Stomach (tissue), 8 donors: ENCODE measurements at regions not wholly inside any gene's neighbourhood (a gene's known extent, or its start where the extent isn't known, plus 50 kb on each side); places are given as distances from the start of the nearest gene placed in this dataset.
A peak's percentile ranks its signal among the peaks of the same experiment; 100 is the strongest.

Source experiments
- DNase-seq, 2 donors: peaks; one replicate each; pipeline versions ENCODE4 v3.0.0 to v3.0.0-alpha.2; 2013 to 2019
- H3K27ac ChIP-seq, 5 donors: fragments of 200-600 bp in 4 of 5; sonication (generic) in 4 of 5; one replicate each; pipeline ENCODE4 v1.5.1; 2013 to 2019; ENCODE audit warnings: mild to moderate bottlenecking in 1 of 5, moderate library complexity in 1 of 5
- H3K27me3 ChIP-seq, 3 donors: fragments of 200-600 bp; sonication (generic); one replicate each; pipeline ENCODE4 v1.5.1; 2017 to 2019; ENCODE audit warnings: mixed run types in 1 of 3
- H3K36me3 ChIP-seq, 4 donors: fragments of 200-600 bp; sonication (generic); 1 replicate in 3 of 4; 2 replicates in 1 of 4; pipeline ENCODE4 v1.5.1; 2016 to 2019
- H3K4me1 ChIP-seq, 4 donors: fragments of 200-600 bp; sonication (generic); one replicate each; pipeline ENCODE4 v1.5.1; 2016 to 2019
- H3K4me3 ChIP-seq, 4 donors: fragments of 200-600 bp; sonication (generic) in 3 of 4; one replicate each; pipeline ENCODE4 v1.5.1; 2016 to 2019; ENCODE audit warnings: mild to moderate bottlenecking in 1 of 4
- H3K9me3 ChIP-seq, 4 donors: fragments of 200-600 bp; sonication (generic); one replicate each; pipeline ENCODE4 v1.5.1; 2016 to 2019
- CTCF ChIP-seq, 7 experiments: fragments of 450-650 bp in 4 of 7; fragments of 200-600 bp in 3 of 7; sonication (generic) in 3 of 7; IDR thresholded peaks; one replicate each; pipeline ENCODE4 v1.5.1; 2016 to 2019; ENCODE audit warnings: antibody characterized with exemption in 7 of 7, control low read depth in 2 of 7, mild to moderate bottlenecking in 1 of 7
- EP300 ChIP-seq: sonication (generic); formaldehyde crosslinking; IDR thresholded peaks from one replicate; pipeline ENCODE4 v1.6.1; 2017; ENCODE audit warnings: antibody characterized with exemption
- POLR2A ChIP-seq, 4 donors: fragments of 450-650 bp; IDR thresholded peaks; one replicate each; pipeline ENCODE4 v1.6.1; 2016; ENCODE audit warnings: antibody characterized with exemption in 4 of 4, control low read depth in 2 of 4, mild to moderate bottlenecking in 1 of 4, moderate library complexity in 1 of 4
- POLR2AphosphoS5 ChIP-seq, 3 donors: sonication (generic); formaldehyde crosslinking; IDR thresholded peaks; one replicate each; pipeline ENCODE4 v1.6.1; 2016; ENCODE audit warnings: antibody characterized with exemption in 3 of 3
- WGBS, 5 donors: extraction: QIAGEN DNeasy Blood & Tissue Kit in 3 of 5; methylation state at CpG; one replicate each; pipeline versions ENCODE4 v1.1.5 to v1.1.7; 2013 to 2018; 5-methylcytosine and 5-hydroxymethylcytosine counted together
- intact Hi-C: fragments of 100-400 bp; cut with DNase I; formaldehyde crosslinking; loops from one replicate; pipeline ENCODE4 v1.15.1; 2023; ENCODE audit warnings: low total_unique reads
- donor health status: healthy with polysubstance abuse.
- donor health status: Bipolar disorder and iron deficiency.
- donor health status: healthy.

DNA sequence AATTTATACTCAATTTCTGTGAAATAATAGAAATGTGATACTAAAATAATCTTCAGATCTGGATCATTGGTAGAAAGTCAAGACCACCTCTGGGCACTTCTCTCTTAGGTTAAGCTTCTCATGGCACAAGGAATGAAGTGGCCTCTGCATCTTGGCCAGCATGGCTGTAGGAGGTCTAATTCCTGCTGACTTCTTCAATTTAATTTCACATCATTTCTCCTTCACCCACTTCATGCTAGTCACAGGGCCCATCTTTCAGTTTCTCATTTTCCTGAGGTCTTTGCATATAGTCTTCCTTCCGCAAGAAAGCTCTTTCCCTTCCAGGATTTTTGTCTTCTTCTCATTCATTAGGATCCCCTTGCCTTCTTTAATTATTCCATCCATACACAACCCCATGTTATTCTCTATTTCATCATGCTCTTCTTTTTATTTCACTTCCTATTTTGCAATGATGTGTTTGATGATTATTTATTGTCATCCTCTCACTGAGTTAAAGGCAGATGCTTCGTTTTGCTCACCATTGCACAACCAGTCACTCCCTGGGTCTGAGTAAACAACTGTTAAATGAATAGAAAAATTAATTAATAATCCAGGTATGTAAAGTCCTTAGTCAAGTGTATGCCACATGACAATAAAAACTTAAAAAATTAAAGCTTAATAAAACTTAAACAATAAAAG lies 397.4 kb downstream of the SPRY2 start:
- Histone ChIP-seq H3K9me3 (no peaks in the 10 kb centered on the region), H3K4me1 (no peaks in the 10 kb centered on the region), H3K4me3 (no peak overlapping the region), H3K36me3 (no peaks in the 10 kb centered on the region), H3K27me3 (no peaks in the 10 kb centered on the region), H3K27ac (no peak overlapping the region)
- DNase-seq: no peak
- TF ChIP-seq CTCF (IDR thresholded peaks at IDR 0.05): no peak
- no peak for TF ChIP-seq POLR2A (IDR thresholded peaks at IDR 0.05)
- TF ChIP-seq POLR2AphosphoS5 (IDR thresholded peaks at IDR 0.05): no peak
- no peak for TF ChIP-seq EP300
- WGBS, 5 donors: 55 to 77% (median 72%) methylated on average over 2 of the region's 2 CpGs
- intact Hi-C loops: no loop called here

DNA sequence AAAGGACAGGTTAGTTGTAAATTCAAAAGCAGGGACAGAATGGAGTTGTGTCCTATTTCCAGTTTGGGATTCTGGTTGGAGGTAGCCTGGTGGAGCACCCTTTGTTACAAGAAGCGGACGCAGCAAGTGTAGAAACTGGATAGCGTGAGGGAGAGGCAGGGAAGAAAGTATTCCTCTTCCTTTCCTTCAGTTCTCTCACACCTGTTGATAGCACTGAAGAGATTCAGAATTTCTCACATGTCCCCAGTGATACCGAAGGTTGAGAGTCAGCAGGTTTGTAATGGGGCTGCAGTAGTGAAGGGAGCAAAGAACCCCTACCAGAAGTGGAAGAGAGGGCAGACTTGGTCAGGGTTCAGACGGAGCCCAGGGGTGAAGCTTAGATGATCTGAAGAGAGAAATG lies 399.2 kb downstream of the SPRY2 start:
- WGBS, 5 donors: 91 to 99% (median 94%) methylated on average over 5 of the region's 5 CpGs
- H3K36me3 ChIP-seq: no peaks in the 10 kb centered on the region
- H3K4me1 ChIP-seq: peaks cover 0 to 3% (median 1%) of the 10 kb centered on the region in 4 donors
- H3K4me3 ChIP-seq: no peak overlapping the region
- no peak for TF ChIP-seq CTCF (IDR thresholded peaks at IDR 0.05)
- H3K27me3 ChIP-seq: no peaks in the 10 kb centered on the region
- no peak for DNase-seq
- intact Hi-C loops: no loop called here
- no peaks in the 10 kb centered on the region for H3K9me3 ChIP-seq
- no peak overlapping the region for H3K27ac ChIP-seq

- TF ChIP-seq CTCF (IDR thresholded peaks at IDR 0.05): no peak
- TF ChIP-seq EP300: no peak
- no peak for TF ChIP-seq POLR2A (IDR thresholded peaks at IDR 0.05)
- no peak for TF ChIP-seq POLR2AphosphoS5 (IDR thresholded peaks at IDR 0.05)
- intact Hi-C loops: no loop called here
- no peak for DNase-seq
- H3K27ac ChIP-seq: no peak overlapping the region
- no peaks in the 10 kb centered on the region for H3K36me3 ChIP-seq
- WGBS, 5 donors: 59 to 71% (median 66%) methylated on average over 2 of the region's 2 CpGs
- no peaks in the 10 kb centered on the region for H3K27me3 ChIP-seq
- H3K4me3 ChIP-seq: no peak overlapping the region
- no peaks in the 10 kb centered on the region for H3K9me3 ChIP-seq
- peaks cover 5 to 11% (median 5%) of the 10 kb centered on the region in 4 donors for H3K4me1 ChIP-seq
Measured at GRCh38 chr13:79939689-79940088, 401.2 kb downstream of the SPRY2 start.

- peaks cover 5 to 11% (median 5%) of the 10 kb centered on the region in 4 donors for H3K4me1 ChIP-seq
- no peak for TF ChIP-seq CTCF (IDR thresholded peaks at IDR 0.05)
- no peak for TF ChIP-seq POLR2AphosphoS5 (IDR thresholded peaks at IDR 0.05)
- TF ChIP-seq EP300: no peak
- no peak for TF ChIP-seq POLR2A (IDR thresholded peaks at IDR 0.05)
- peak overlapping the region in 1 of 5 donors; percentile 72 for H3K27ac ChIP-seq
- DNase-seq: no peak
- no peak overlapping the region for H3K4me3 ChIP-seq
- H3K36me3 ChIP-seq: no peaks in the 10 kb centered on the region
- WGBS, 5 donors: 72 to 92% (median 78%) methylated on average over 3 of the region's 3 CpGs
- no peaks in the 10 kb centered on the region for H3K27me3 ChIP-seq
- intact Hi-C loops: no loop called here
- no peaks in the 10 kb centered on the region for H3K9me3 ChIP-seq
Measured at GRCh38 chr13:79937771-79938216, 403.1 kb downstream of the SPRY2 start.
